ENCODE measurements at regions not wholly inside any gene's neighbourhood (a gene's known extent, or its start where the extent isn't known, plus 50 kb on each side); places are given as distances from the start of the nearest gene placed in this dataset.

DNA sequence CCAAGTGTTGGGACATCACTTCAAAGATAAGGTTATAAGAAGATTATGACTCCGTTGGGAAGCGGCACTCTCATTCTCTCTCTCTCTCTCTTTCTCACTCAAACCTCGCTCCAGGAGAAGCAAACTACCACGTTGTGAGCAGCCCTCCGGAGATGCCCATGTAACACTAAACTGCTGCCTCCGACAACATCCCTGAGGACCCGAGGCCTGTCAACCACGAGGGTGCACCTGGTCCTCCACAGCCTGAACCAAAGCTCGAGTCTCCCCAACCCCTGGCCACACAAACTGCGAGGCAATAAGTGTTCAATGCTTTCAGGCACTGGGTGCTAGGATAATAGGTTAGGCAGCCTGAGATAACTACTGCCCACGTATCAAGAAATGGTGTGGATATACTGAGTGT is 654.5 kb upstream of the ID2 start:
- no peak for DNase-seq

DNA sequence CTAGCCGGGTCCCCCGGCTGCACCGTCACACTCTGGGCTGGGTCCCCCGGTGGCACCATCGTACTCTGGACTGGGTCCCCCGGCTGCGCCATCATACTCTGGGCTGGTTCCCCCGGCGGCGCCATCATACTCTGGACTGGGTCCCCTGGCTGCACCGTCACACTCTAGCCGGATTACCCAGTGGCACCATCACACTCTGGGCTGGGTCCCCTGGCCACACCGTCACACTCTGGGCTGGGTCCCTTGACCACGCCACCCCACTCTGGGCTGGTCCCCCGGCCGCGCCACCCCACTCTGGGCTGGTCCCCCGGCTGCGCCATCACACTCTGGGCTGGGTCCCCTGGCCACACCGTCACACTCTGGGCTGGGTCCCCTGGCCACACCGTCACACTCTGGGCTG is 653.8 kb upstream of the ID2 start:
- no peak overlapping the region for H4K8ac ChIP-seq (ENCODE audit: low read depth, low read length)
- no peak overlapping the region for H2BK120ac ChIP-seq (ENCODE audit: insufficient read depth, low read length, poor library complexity)
- no peak overlapping the region for H3K4me3 ChIP-seq (ENCODE audit: low read depth, low read length)
- no peak overlapping the region for H3K4ac ChIP-seq (ENCODE audit: low read depth, low read length)
- H3K79me2 ChIP-seq (ENCODE audit: control insufficient read depth, insufficient read depth, low read length, poor library complexity), result no peaks in the 10 kb centered on the region
- no peak overlapping the region for H3K9ac ChIP-seq (ENCODE audit: low read length)
- no peak overlapping the region for H3K27ac ChIP-seq (ENCODE audit: low read depth, low read length)
- H3K4me1 ChIP-seq (ENCODE audit: control insufficient read depth in 1 of 2, insufficient read depth in 2 of 2, low read length in 2 of 2), result no peaks in the 10 kb centered on the region
- DNase-seq, result no peak
- no peaks in the 10 kb centered on the region for H3K79me1 ChIP-seq (ENCODE audit: low read length)
- H3K4me2 ChIP-seq (ENCODE audit: low read length), result no peak overlapping the region
- H4K12ac ChIP-seq (ENCODE audit: low read depth, low read length), result no peak overlapping the region
- no peak overlapping the region for H2BK12ac ChIP-seq (ENCODE audit: low read length)
- no peak overlapping the region for H2BK5ac ChIP-seq (ENCODE audit: low read depth, low read length, poor library complexity)
- no CpG with 5 or more reads among the region's 21 CpGs for WGBS (ENCODE audit: extremely low coverage, insufficient coverage, insufficient read length)
- H3K23ac ChIP-seq (ENCODE audit: low read length), result no peak overlapping the region
- no peak overlapping the region for H3K14ac ChIP-seq (ENCODE audit: low read length)
- no peak overlapping the region for H2AK5ac ChIP-seq (ENCODE audit: low read length)
- H3K18ac ChIP-seq (ENCODE audit: low read length), result no peak overlapping the region
- no peaks in the 10 kb centered on the region for H3K27me3 ChIP-seq (ENCODE audit: insufficient read depth, low read length)
- no peaks in the 10 kb centered on the region for H3K9me3 ChIP-seq (ENCODE audit: insufficient read depth, low read depth, low read length)
- no peak overlapping the region for H2AFZ ChIP-seq (ENCODE audit: insufficient read depth, low read length, poor library complexity)
- no peak overlapping the region for H4K91ac ChIP-seq (ENCODE audit: low read depth, low read length)
- no peaks in the 10 kb centered on the region for H3K36me3 ChIP-seq (ENCODE audit: control insufficient read depth in 1 of 2, insufficient read depth in 2 of 2, low read length in 2 of 2)

More for the DNA sequence above, 654.5 kb upstream of the ID2 start:
- Histone ChIP-seq H3K18ac (ENCODE audit: low read length) (no peak overlapping the region), H2BK12ac (ENCODE audit: low read length) (no peak overlapping the region), H3K4me2 (ENCODE audit: low read length) (no peak overlapping the region), H3K23ac (ENCODE audit: low read length) (no peak overlapping the region), H2BK5ac (ENCODE audit: low read depth, low read length, poor library complexity) (no peak overlapping the region), H3K4ac (ENCODE audit: low read depth, low read length) (no peak overlapping the region), H2AFZ (ENCODE audit: insufficient read depth, low read length, poor library complexity) (no peak overlapping the region), H3K14ac (ENCODE audit: low read length) (no peak overlapping the region), H3K79me1 (ENCODE audit: low read length) (no peaks in the 10 kb centered on the region), H3K27ac (ENCODE audit: low read depth, low read length) (no peak overlapping the region), H3K27me3 (ENCODE audit: insufficient read depth, low read length) (no peaks in the 10 kb centered on the region), H3K79me2 (ENCODE audit: control insufficient read depth, insufficient read depth, low read length, poor library complexity) (no peaks in the 10 kb centered on the region), H3K4me1 (ENCODE audit: control insufficient read depth in 1 of 2, insufficient read depth in 2 of 2, low read length in 2 of 2) (no peaks in the 10 kb centered on the region), H4K12ac (ENCODE audit: low read depth, low read length) (no peak overlapping the region), H3K36me3 (ENCODE audit: control insufficient read depth in 1 of 2, insufficient read depth in 2 of 2, low read length in 2 of 2) (no peaks in the 10 kb centered on the region), H4K8ac (ENCODE audit: low read depth, low read length) (no peak overlapping the region), H3K9ac (ENCODE audit: low read length) (no peak overlapping the region), H4K91ac (ENCODE audit: low read depth, low read length) (no peak overlapping the region), H3K4me3 (ENCODE audit: low read depth, low read length) (no peak overlapping the region), H2AK5ac (ENCODE audit: low read length) (no peak overlapping the region), H3K9me3 (ENCODE audit: insufficient read depth, low read depth, low read length) (no peaks in the 10 kb centered on the region), H2BK120ac (ENCODE audit: insufficient read depth, low read length, poor library complexity) (no peak overlapping the region)
- no CpG with 5 or more reads among the region's 11 CpGs for WGBS (ENCODE audit: extremely low coverage, insufficient coverage, insufficient read length)

DNA sequence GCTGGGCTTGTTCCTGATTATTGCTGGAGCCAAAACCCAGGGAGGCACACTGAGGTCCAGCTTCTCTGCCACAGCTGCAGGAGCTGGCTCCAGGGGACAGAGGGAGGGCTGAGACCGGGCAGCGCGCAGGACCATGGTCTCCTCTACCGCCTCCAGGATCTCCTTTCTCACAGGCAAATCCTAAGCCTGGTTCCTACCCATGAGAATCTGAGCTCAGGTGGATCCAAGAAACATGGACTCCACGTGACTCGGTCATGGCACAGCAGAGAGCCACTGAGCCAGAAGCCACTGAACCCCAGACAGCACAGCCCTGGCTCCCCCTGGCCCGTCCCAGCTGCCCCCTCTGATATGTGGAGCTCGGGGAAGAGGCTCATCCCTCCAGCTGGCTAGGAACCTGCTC is 653.4 kb upstream of the ID2 start:
- no CpG with 5 or more reads among the region's 8 CpGs for WGBS (ENCODE audit: extremely low coverage, insufficient coverage, insufficient read length)
- Histone ChIP-seq H2BK12ac (ENCODE audit: low read length) (no peak overlapping the region), H2BK120ac (ENCODE audit: insufficient read depth, low read length, poor library complexity) (no peak overlapping the region), H4K8ac (ENCODE audit: low read depth, low read length) (no peak overlapping the region), H2BK5ac (ENCODE audit: low read depth, low read length, poor library complexity) (no peak overlapping the region), H3K4me3 (ENCODE audit: low read depth, low read length) (no peak overlapping the region), H3K4me2 (ENCODE audit: low read length) (no peak overlapping the region), H3K27ac (ENCODE audit: low read depth, low read length) (no peak overlapping the region), H2AFZ (ENCODE audit: insufficient read depth, low read length, poor library complexity) (no peak overlapping the region), H3K9me3 (ENCODE audit: insufficient read depth, low read depth, low read length) (no peaks in the 10 kb centered on the region), H3K14ac (ENCODE audit: low read length) (no peak overlapping the region), H3K4ac (ENCODE audit: low read depth, low read length) (no peak overlapping the region), H3K79me1 (ENCODE audit: low read length) (no peaks in the 10 kb centered on the region), H3K36me3 (ENCODE audit: control insufficient read depth in 1 of 2, insufficient read depth in 2 of 2, low read length in 2 of 2) (no peaks in the 10 kb centered on the region), H3K18ac (ENCODE audit: low read length) (no peak overlapping the region), H3K4me1 (ENCODE audit: control insufficient read depth in 1 of 2, insufficient read depth in 2 of 2, low read length in 2 of 2) (no peaks in the 10 kb centered on the region), H4K91ac (ENCODE audit: low read depth, low read length) (no peak overlapping the region), H3K23ac (ENCODE audit: low read length) (no peak overlapping the region), H4K12ac (ENCODE audit: low read depth, low read length) (no peak overlapping the region), H3K9ac (ENCODE audit: low read length) (no peak overlapping the region), H2AK5ac (ENCODE audit: low read length) (no peak overlapping the region), H3K27me3 (ENCODE audit: insufficient read depth, low read length) (no peaks in the 10 kb centered on the region), H3K79me2 (ENCODE audit: control insufficient read depth, insufficient read depth, low read length, poor library complexity) (no peaks in the 10 kb centered on the region)
- no peak for DNase-seq

DNA sequence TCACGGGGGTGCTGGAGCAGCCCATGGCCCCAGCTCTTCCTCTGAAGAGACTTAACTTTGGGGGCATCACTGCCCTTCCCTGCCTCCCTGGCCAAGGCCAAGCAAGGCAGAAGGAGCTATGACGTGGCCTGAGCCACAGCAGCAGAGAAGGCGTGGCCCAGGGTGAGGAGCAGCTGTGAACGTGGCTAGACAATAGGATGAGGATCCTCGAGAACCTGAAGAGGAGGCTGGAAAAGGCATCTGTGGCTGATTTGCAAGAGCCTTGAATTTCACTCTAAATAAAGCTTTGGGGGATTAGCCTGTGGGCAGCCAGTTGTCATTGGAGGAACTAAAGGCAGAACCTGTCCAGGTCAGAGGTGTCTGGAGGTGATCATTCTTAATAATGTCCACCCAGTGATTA is 652.9 kb upstream of the ID2 start:
- no peak overlapping the region for H2AK5ac ChIP-seq (ENCODE audit: low read length)
- H3K9ac ChIP-seq (ENCODE audit: low read length), result no peak overlapping the region
- WGBS (ENCODE audit: extremely low coverage, insufficient coverage, insufficient read length), result no CpG with 5 or more reads among the region's 5 CpGs
- H2BK5ac ChIP-seq (ENCODE audit: low read depth, low read length, poor library complexity), result no peak overlapping the region
- H4K8ac ChIP-seq (ENCODE audit: low read depth, low read length), result no peak overlapping the region
- no peak overlapping the region for H4K12ac ChIP-seq (ENCODE audit: low read depth, low read length)
- no peak overlapping the region for H2AFZ ChIP-seq (ENCODE audit: insufficient read depth, low read length, poor library complexity)
- H3K27ac ChIP-seq (ENCODE audit: low read depth, low read length), result no peak overlapping the region
- H3K4ac ChIP-seq (ENCODE audit: low read depth, low read length), result no peak overlapping the region
- H3K79me2 ChIP-seq (ENCODE audit: control insufficient read depth, insufficient read depth, low read length, poor library complexity), result no peaks in the 10 kb centered on the region
- H2BK12ac ChIP-seq (ENCODE audit: low read length), result no peak overlapping the region
- no peak overlapping the region for H2BK120ac ChIP-seq (ENCODE audit: insufficient read depth, low read length, poor library complexity)
- no peaks in the 10 kb centered on the region for H3K36me3 ChIP-seq (ENCODE audit: control insufficient read depth in 1 of 2, insufficient read depth in 2 of 2, low read length in 2 of 2)
- H4K91ac ChIP-seq (ENCODE audit: low read depth, low read length), result no peak overlapping the region
- H3K23ac ChIP-seq (ENCODE audit: low read length), result no peak overlapping the region
- no peaks in the 10 kb centered on the region for H3K27me3 ChIP-seq (ENCODE audit: insufficient read depth, low read length)
- H3K4me1 ChIP-seq (ENCODE audit: control insufficient read depth in 1 of 2, insufficient read depth in 2 of 2, low read length in 2 of 2), result no peaks in the 10 kb centered on the region
- DNase-seq, result no peak
- H3K4me3 ChIP-seq (ENCODE audit: low read depth, low read length), result no peak overlapping the region
- H3K79me1 ChIP-seq (ENCODE audit: low read length), result no peaks in the 10 kb centered on the region
- H3K18ac ChIP-seq (ENCODE audit: low read length), result no peak overlapping the region
- H3K14ac ChIP-seq (ENCODE audit: low read length), result no peak overlapping the region
- no peak overlapping the region for H3K4me2 ChIP-seq (ENCODE audit: low read length)
- no peaks in the 10 kb centered on the region for H3K9me3 ChIP-seq (ENCODE audit: insufficient read depth, low read depth, low read length)

Measured in trophoblast cell (in vitro differentiated cells and primary cell).